Peyer's patch (tissue), 4 donors: ENCODE measurements at regions not wholly inside any gene's neighbourhood (a gene's known extent, or its start where the extent isn't known, plus 50 kb on each side); places are given as distances from the start of the nearest gene placed in this dataset.

ENCODE experiments used
- POLR2A ChIP-seq, 2 donors: fragments of 450-650 bp; IDR thresholded peaks; one replicate each; pipeline ENCODE4 v1.5.1; 2017; ENCODE audit warnings: antibody characterized with exemption in 2 of 2, mild to moderate bottlenecking in 2 of 2, moderate library complexity in 2 of 2
- TF ChIP-seq, protein P1 (sequence below), 6 experiments: fragments of 450-650 bp in 4 of 6; fragments of 200-600 bp in 2 of 6; sonication (generic) in 1 of 6; IDR thresholded peaks; one replicate each; pipeline ENCODE4 v1.5.1; 2017 to 2019; ENCODE audit warnings: antibody characterized with exemption in 6 of 6, mild to moderate bottlenecking in 3 of 6, moderate library complexity in 1 of 6

DNA sequence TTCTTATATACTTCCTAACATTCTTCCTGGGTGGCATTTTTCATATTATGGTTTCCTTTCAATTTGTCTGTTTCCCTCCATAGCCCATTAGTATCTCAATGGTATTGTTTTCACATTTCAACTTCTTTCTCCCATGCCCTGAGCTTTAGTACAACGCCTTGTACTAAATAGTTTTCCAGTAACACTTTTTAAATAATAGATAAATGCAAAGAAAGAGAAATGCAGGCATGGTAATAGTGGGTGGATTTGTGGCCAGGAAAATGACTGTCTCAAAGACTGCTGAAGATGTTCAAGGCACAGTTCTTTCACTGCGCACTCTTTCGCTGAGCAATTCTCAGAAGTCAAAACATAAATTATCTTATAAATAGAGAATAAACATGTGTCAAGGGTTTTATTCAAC, 145.1 kb downstream of the LCA5 start:
- TF ChIP-seq, protein P1, sequence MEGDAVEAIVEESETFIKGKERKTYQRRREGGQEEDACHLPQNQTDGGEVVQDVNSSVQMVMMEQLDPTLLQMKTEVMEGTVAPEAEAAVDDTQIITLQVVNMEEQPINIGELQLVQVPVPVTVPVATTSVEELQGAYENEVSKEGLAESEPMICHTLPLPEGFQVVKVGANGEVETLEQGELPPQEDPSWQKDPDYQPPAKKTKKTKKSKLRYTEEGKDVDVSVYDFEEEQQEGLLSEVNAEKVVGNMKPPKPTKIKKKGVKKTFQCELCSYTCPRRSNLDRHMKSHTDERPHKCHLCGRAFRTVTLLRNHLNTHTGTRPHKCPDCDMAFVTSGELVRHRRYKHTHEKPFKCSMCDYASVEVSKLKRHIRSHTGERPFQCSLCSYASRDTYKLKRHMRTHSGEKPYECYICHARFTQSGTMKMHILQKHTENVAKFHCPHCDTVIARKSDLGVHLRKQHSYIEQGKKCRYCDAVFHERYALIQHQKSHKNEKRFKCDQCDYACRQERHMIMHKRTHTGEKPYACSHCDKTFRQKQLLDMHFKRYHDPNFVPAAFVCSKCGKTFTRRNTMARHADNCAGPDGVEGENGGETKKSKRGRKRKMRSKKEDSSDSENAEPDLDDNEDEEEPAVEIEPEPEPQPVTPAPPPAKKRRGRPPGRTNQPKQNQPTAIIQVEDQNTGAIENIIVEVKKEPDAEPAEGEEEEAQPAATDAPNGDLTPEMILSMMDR (IDR thresholded peaks at IDR 0.05) = no peak
- no peak for TF ChIP-seq POLR2A (IDR thresholded peaks at IDR 0.05)
